COLO668 (cell line): ENCODE measurements at regions not wholly inside any gene's neighbourhood (a gene's known extent, or its start where the extent isn't known, plus 50 kb on each side); places are given as distances from the start of the nearest gene placed in this dataset.
"Not testable (repeated sequence)": the region's sequence is repeated elsewhere in the genome, so short reads cannot be mapped to it uniquely, and the experiment has no call there.

Experiments
- DNase-seq: peaks from one replicate; lab custom pipeline; 2025; ENCODE audit not compliant: unreplicated experiment; lab: John Stamatoyannopoulos, UW

DNA sequence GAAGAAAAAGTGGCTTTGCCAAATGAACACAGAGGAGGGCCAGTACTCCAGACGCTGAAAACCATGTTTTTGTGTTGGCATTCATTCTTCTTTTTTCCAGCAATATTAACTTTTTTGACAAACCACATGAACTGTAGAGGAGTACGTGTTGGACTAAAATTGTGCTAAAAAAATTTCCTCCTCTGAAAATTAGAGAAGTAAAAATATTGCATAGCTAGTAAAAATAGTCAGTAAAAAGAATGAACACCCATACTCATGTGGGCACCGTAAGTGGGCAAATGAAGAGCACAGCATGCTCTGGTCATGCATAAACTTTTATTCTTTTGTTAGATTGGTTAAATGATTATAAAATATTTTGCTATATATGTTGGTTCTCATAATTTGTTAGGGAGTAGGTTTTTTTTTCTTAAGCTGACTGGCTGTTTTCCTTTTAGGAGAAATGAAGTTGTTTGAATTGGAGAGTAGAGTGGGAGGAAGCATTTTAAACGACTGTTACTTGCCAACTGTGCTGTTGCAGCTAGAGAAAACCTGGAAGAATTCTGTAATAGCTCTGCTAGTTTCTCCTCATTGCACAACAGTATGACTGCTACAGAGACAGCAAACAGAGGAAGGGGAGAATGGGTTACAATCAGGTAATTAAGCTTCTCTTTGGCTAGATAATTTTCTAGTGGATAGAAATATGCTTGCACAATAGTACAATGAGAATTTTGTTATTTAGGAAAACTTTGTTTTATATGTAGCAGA lies 222.4 kb downstream of the KCTD12 start:
- no peak for DNase-seq

GRCh38 chr13:76659074-76659473 lies 227.1 kb downstream of the KCTD12 start:
- not testable (repeated sequence) for DNase-seq

DNA sequence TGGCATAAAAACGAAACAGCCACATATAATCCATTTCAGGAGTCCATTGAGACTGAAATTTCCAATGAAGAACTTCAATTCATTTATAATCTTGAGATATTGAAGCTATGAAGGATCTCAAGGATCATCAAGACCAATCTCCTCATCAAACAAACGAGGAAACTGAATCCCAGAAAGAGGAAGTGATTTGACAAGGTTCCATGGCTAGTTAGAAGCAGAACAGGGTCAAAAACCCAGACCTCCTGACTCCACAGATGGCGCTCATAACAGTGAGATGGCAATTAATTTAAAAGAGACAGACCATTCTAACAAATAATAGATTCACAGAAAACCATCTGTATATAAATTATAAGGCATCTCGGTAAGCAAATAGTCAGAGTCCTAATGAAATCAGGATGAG lies 229.7 kb downstream of the KCTD12 start:
- DNase-seq: no peak

DNA sequence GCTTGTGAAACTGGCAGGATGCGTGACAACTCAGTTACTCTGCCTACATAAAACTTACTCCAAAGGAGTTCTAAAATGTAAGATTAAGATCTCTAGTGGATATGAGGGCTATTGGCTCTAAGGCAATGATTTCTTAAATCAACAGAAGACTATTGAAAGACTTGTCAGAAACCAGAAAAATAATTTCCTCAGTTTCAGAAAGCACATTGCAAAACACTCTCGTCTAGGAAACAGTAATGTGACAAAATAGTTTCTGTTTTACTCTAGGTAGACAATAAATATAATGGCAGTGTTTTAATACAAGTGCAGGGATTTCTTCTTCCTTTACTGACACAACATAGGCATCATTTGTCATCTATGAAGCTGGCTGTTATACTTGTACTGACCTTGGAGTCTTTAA lies 230.1 kb downstream of the KCTD12 start:
- no peak for DNase-seq

GRCh38 chr13:76654263-76654662 lies 231.9 kb downstream of the KCTD12 start:
- DNase-seq: no peak

GRCh38 chr13:76651286-76651685 lies 234.9 kb downstream of the KCTD12 start:
- DNase-seq: no peak

GRCh38 chr13:76647550-76647949 lies 238.7 kb downstream of the KCTD12 start:
- DNase-seq: no peak

GRCh38 chr13:76646946-76647345 lies 239.3 kb downstream of the KCTD12 start:
- DNase-seq: no peak

- DNase-seq: no peak
Observed at GRCh38 chr13:76645632-76646031, 240.6 kb downstream of the KCTD12 start.

GRCh38 chr13:76644906-76645305 lies 241.3 kb downstream of the KCTD12 start:
- no peak for DNase-seq

GRCh38 chr13:76643596-76643995 lies 242.6 kb downstream of the KCTD12 start:
- no peak for DNase-seq

DNA sequence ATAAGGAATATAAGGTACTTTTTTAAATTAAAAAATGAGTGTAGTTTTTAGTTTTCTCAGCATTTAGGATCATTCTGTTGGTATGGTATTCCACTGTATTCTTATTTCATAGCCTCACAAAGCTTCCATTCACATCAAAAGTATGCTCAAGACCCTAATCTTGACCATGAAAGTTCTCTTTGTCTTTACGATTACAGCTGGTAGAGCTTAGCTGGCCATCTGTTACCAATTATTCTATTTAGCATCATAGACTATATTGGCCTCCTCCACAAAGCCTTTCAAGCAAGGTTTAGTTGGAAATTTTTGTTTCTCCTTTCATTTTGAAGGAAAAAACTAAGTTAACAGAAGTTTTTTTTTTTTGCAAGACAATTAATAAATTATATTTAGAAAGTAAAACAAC lies 245.1 kb downstream of the KCTD12 start:
- no peak for DNase-seq

- DNase-seq: no peak
Observed at GRCh38 chr13:76638882-76639281, 247.3 kb downstream of the KCTD12 start.

DNA sequence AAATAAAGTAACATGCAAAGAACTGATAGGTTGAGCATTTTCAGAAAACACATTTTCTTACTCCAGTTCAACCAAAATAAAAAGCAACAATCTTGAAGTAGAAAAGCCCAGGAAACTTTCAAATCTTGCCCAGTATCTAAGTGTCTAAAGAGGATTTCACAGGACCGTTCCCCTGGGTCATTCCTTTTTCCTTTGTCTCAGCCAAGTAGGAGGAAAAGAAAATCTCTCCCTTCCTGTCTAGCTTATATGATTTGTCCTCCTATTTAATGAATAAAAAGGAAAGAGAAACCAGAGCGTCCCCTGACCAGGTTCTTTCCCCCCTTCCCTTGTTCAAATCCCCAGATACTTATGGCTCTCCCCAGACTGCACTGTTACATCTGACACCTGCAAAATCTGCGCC lies 248.0 kb downstream of the KCTD12 start:
- no peak for DNase-seq

- DNase-seq: no peak
Observed at GRCh38 chr13:76637641-76638141, 248.5 kb downstream of the KCTD12 start.

DNA sequence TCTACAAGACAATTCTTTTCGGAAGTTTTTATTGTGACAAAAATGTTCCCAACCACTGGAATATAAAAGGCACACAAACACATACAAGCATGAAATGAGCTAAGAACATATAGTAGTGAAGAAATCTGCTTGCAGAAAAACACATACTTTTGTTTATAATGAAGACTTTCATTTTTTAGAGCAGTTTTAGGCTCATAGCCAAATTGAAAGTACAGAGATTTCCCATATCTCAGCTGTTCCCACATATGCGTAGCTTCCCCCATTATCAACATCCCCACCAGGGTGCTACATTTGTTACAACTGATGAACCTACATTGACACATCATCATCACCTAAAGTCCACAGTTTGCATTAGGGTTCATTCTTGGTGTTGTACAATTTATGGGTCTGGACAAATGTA lies 249.4 kb downstream of the KCTD12 start:
- DNase-seq: no peak

DNA sequence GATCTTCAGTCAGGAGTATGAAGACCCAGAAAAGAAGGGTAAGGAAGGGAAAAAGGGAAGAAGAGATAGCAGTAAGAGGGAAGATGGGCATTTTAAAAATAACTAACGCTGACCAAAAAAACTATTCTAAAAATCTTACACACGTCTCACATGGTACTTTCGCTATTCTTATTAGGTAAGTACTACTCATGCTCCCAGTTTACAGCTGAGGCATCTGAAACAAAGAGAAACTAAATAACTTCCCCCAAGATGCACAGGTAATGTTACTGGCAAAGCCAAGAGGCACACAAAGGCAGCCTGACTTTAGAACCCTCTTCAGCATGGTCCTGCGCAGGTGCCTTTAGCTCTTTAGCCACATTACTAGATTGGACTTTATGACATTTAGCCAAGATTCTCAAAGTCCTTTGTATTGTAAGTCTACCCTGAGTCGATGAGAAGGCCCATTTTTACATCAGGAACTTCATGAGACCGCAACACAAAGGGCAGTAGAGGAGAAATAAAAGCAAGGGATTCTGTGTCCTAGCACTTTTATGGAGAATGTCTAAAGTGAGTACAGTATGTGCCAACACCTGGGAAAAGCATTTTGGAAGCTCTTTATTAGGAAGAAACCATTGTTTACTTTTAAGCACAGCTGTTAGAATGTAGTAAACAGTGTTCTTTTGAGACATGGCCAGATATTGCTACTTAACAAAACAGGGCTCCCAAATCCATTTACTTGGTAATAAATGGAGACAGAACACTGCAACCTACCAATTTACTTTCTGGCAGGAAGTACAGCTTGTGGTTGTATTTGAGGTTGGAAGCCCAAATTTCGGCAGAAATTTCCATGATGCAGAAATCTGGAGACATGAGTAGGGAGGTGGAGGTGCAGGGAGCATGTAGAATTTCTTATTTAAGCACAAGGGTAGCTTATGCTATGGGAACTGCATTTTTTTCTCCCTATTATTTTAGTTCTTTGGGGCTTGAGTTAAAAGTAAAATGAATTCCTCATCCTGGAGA lies 250.7 kb downstream of the KCTD12 start:
- DNase-seq: no peak

DNA sequence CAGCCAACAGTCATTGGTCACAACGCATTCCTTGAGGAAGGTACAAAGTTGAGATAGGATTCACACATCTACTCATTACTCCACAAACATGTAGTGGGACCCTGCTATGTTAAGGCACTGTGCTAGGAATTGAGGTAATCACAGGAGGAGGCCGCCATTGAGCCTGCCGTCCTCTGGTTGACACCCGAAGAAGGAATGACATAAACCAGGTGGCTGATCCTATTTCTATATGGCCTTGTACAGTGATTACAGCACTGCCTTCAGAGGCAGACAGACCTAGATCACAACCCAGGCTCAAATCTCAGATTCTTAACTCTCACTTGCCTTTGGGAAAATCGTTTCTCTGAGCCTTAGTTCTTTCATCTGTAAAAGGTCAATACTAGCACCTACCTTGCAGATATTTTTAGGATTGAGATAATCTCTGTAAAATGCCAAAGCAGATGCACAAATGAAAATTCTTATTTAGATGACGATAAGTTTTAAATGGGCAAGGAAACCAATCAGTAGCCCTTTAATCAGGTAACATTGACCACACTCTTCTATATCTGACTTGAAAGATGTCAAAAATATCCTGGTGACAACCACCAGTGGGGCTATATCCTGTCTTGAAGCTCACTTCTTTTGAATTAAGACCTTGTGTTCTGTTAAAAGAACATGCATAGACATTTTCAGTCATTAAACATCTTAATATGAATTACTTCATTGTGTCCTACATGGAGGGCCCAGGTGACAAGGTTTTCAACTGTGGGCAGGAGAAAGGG lies 251.6 kb downstream of the KCTD12 start:
- DNase-seq: no peak

- no peak for DNase-seq
Observed at GRCh38 chr13:76632401-76633044, 253.7 kb downstream of the KCTD12 start.

GRCh38 chr13:76630629-76631230 lies 255.5 kb downstream of the KCTD12 start:
- DNase-seq: no peak
